H9 (cell line): ENCODE measurements at regions not wholly inside any gene's neighbourhood (a gene's known extent, or its start where the extent isn't known, plus 50 kb on each side); places are given as distances from the start of the nearest gene placed in this dataset.

ENCODE experiments used
- DNase-seq: peaks from one replicate; pipeline ENCODE4 v3.0.0-alpha.2; 2017
- H2AFZ ChIP-seq: one replicate; pipeline ENCODE4 v1.6.1; 2013; ENCODE audit warnings: mild to moderate bottlenecking, low read length, control low read depth, moderate library complexity
- H2AK5ac ChIP-seq: 2 replicates; pipeline ENCODE4 v1.6.1; 2013; ENCODE audit warnings: low read length, control low read depth, mixed read lengths; ENCODE audit not compliant: insufficient read length
- H2BK120ac ChIP-seq: one replicate; pipeline ENCODE4 v1.6.1; 2013; ENCODE audit warnings: low read depth, mild to moderate bottlenecking, low read length, control low read depth, inconsistent platforms; ENCODE audit not compliant: poor library complexity, severe bottlenecking
- H2BK12ac ChIP-seq: 2 replicates; pipeline ENCODE4 v1.6.1; 2013; ENCODE audit warnings: low read length, control low read depth, mixed read lengths, low read depth; ENCODE audit not compliant: insufficient read length
- H2BK15ac ChIP-seq: 2 replicates; pipeline ENCODE4 v1.6.1; 2013; ENCODE audit warnings: low read depth, low read length, control low read depth
- H2BK20ac ChIP-seq: one replicate; pipeline ENCODE4 v1.6.1; 2013; ENCODE audit warnings: low read depth, mild to moderate bottlenecking, low read length, control low read depth, inconsistent platforms; ENCODE audit not compliant: poor library complexity, severe bottlenecking
- H2BK5ac ChIP-seq: 2 replicates; pipeline ENCODE4 v1.6.1; 2013; ENCODE audit warnings: low read length, control low read depth, mixed read lengths; ENCODE audit not compliant: insufficient read length
- H3K14ac ChIP-seq: 2 replicates; pipeline ENCODE4 v1.6.1; 2013; ENCODE audit warnings: low read length, control low read depth; ENCODE audit not compliant: insufficient read depth
- H3K18ac ChIP-seq: 2 replicates; pipeline ENCODE4 v1.6.1; 2013; ENCODE audit warnings: low read depth, mild to moderate bottlenecking, mixed read lengths, low read length, control low read depth; ENCODE audit not compliant: insufficient read length
- H3K23ac ChIP-seq: 2 replicates; pipeline ENCODE4 v1.6.1; 2013; ENCODE audit warnings: low read length, control low read depth, mixed read lengths, low read depth; ENCODE audit not compliant: insufficient read length
- H3K23me2 ChIP-seq: 2 replicates; pipeline ENCODE4 v1.6.1; 2013; ENCODE audit warnings: low read depth, mild to moderate bottlenecking, mixed read lengths, low read length, control low read depth; ENCODE audit not compliant: insufficient read length, poor library complexity, severe bottlenecking
- H3K27ac ChIP-seq: 2 replicates; pipeline ENCODE4 v1.5.1; 2013; ENCODE audit warnings: low read length, control low read depth, mixed read lengths, low read depth; ENCODE audit not compliant: insufficient read length
- H3K27me3 ChIP-seq: 2 replicates; pipeline ENCODE4 v1.6.1; 2013; ENCODE audit warnings: low read length, control low read depth, inconsistent platforms; ENCODE audit not compliant: insufficient read depth
- H3K4ac ChIP-seq: 2 replicates; pipeline ENCODE4 v1.6.1; 2013; ENCODE audit warnings: low read depth, mild to moderate bottlenecking, control low read depth, inconsistent platforms, low read length, moderate library complexity
- H3K4me1 ChIP-seq: 2 replicates; pipeline ENCODE4 v1.6.1; 2013; ENCODE audit warnings: low read length, control low read depth, inconsistent platforms; ENCODE audit not compliant: insufficient read depth
- H3K4me2 ChIP-seq: 2 replicates; pipeline ENCODE4 v1.6.1; 2013; ENCODE audit warnings: low read length, control low read depth, mixed read lengths; ENCODE audit not compliant: insufficient read length, insufficient read depth
- H3K56ac ChIP-seq: 2 replicates; pipeline ENCODE4 v1.6.1; 2013; ENCODE audit warnings: low read depth, mild to moderate bottlenecking, mixed read lengths, low read length, control low read depth; ENCODE audit not compliant: insufficient read length
- H3K79me1 ChIP-seq: 2 replicates; pipeline ENCODE4 v1.6.1; 2013; ENCODE audit warnings: low read depth, mild to moderate bottlenecking, moderate library complexity, low read length, control low read depth, inconsistent platforms; ENCODE audit not compliant: insufficient read depth, poor library complexity, severe bottlenecking
- H3K79me2 ChIP-seq: 2 replicates; pipeline ENCODE4 v1.6.1; 2013; ENCODE audit warnings: low read length, control low read depth, inconsistent platforms; ENCODE audit not compliant: insufficient read depth
- H3K9ac ChIP-seq: 2 replicates; pipeline ENCODE4 v1.6.1; 2013; ENCODE audit warnings: low read length, control low read depth, mixed read lengths; ENCODE audit not compliant: insufficient read length; ENCODE audit errors: extremely low read depth
- H3K9me3 ChIP-seq: one replicate; pipeline ENCODE4 v1.6.1; 2013; ENCODE audit warnings: low read depth, low read length, inconsistent platforms; ENCODE audit not compliant: control insufficient read depth
- H3T11ph ChIP-seq: one replicate; pipeline ENCODE4 v1.6.1; 2013; ENCODE audit warnings: mild to moderate bottlenecking, low read length, control low read depth, inconsistent platforms
- H4K20me1 ChIP-seq: one replicate; pipeline ENCODE4 v1.6.1; 2013; ENCODE audit not compliant: control insufficient read depth, insufficient read length, insufficient read depth
- H4K5ac ChIP-seq: 2 replicates; pipeline ENCODE4 v1.6.1; 2013; ENCODE audit warnings: low read depth, mild to moderate bottlenecking, mixed read lengths, low read length, control low read depth; ENCODE audit not compliant: insufficient read length
- H4K8ac ChIP-seq: replicated peaks from 2 replicates; pipeline ENCODE4 v1.6.1; 2013; ENCODE audit warnings: low read length, control low read depth, mixed read lengths, low read depth; ENCODE audit not compliant: insufficient read length
- H4K91ac ChIP-seq: 2 replicates; pipeline ENCODE4 v1.6.1; 2013; ENCODE audit warnings: low read depth, mild to moderate bottlenecking, moderate library complexity, mixed read lengths, low read length, control low read depth; ENCODE audit not compliant: insufficient read length
- H3K27ac Mint-ChIP-seq, 3 experiments: 2 replicates in 2 of 3; 3 replicates in 1 of 3; pipeline ENCODE4 v1.8.0; 2020 to 2021; ENCODE audit warnings: mixed read lengths in 3 of 3, mild to moderate bottlenecking in 1 of 3, moderate library complexity in 1 of 3
- H3K27me3 Mint-ChIP-seq: 2 replicates; pipeline ENCODE4 v1.8.0; 2021; ENCODE audit warnings: low read depth, mild to moderate bottlenecking, moderate library complexity, mixed read lengths
- H3K36me3 Mint-ChIP-seq, 3 experiments: 2 replicates in 2 of 3; 3 replicates in 1 of 3; pipeline ENCODE4 v1.8.0; 2020 to 2021; ENCODE audit warnings: low read depth in 3 of 3, mixed read lengths in 3 of 3; ENCODE audit not compliant: insufficient read depth in 1 of 3
- H3K4me1 Mint-ChIP-seq, 2 experiments: 2 replicates each; pipeline ENCODE4 v1.8.0; 2020; ENCODE audit warnings: mixed read lengths in 2 of 2
- H3K4me3 Mint-ChIP-seq, 2 experiments: 2 replicates in 1 of 2; 3 replicates in 1 of 2; pipeline ENCODE4 v1.8.0; 2020 to 2021; ENCODE audit warnings: mild to moderate bottlenecking in 2 of 2, mixed read lengths in 2 of 2, moderate library complexity in 1 of 2
- H3K9me3 Mint-ChIP-seq, 2 experiments: 2 replicates in 1 of 2; 3 replicates in 1 of 2; pipeline ENCODE4 v1.8.0; 2020; ENCODE audit warnings: mild to moderate bottlenecking in 2 of 2, mixed read lengths in 2 of 2, moderate library complexity in 1 of 2
- WGBS: extraction: QIAGEN DNeasy Blood & Tissue Kit; methylation state at CpG from one replicate; pipeline ENCODE4 v1.1.7; 2013; ENCODE audit warnings: missing lambda C conversion rate, low lambda C conversion rate, mixed read lengths; ENCODE audit not compliant: insufficient read length; ENCODE audit errors: extremely low coverage; 5-methylcytosine and 5-hydroxymethylcytosine counted together
- TF ChIP-seq, protein P1 (sequence below): fragments of 200-600 bp; sonication (generic); conservative IDR thresholded peaks from 3 replicates; pipeline ENCODE4 v1.8.0; 2021; ENCODE audit warnings: antibody characterized with exemption, mild to moderate bottlenecking

DNA sequence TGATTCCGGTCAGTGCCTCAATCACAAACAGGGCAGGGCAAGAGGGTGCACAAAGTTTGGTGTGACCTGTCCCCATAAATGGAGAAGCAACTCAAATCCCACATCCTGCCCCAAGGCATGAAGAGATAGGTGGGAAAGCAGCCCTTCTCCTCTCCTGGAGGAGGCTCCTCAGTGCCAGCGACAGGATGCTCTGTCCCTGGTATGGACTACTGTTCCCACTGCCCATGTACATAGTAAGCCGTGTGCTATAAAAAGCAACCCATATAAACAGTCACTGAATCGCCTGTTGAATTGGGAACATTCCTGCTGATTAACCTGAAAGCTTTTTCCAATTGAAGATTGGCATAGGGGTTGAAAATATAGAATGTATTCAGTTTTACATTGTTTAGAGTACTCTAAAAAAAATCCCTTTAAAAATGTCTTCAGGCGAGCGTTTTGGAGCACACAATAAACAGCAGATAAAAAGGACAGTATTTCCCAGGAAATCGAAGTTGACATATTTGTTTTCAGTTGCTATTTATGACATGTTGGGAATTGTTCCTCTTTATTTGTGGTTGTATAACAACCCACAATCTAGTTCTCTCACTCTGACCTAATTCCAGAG, 513.9 kb downstream of the DIRAS2 start:
- no peak overlapping the region for H3K4me2 ChIP-seq
- H4K20me1 ChIP-seq = no peaks in the 10 kb centered on the region
- H2AFZ ChIP-seq = no peak overlapping the region
- H3K4me1 ChIP-seq = no peaks in the 10 kb centered on the region
- H3K4me1 Mint-ChIP-seq = peaks cover 0 to 6% of the 10 kb centered on the region in 2 experiments; a peak in 2 of 4 replicates
- H3K56ac ChIP-seq = no peak overlapping the region
- H3K36me3 Mint-ChIP-seq = peaks cover under 1 to 6% (median 3%) of the 10 kb centered on the region in 3 experiments; a peak in 5 of 7 replicates
- no peak overlapping the region; a peak in 1 of 7 replicates for H3K27ac Mint-ChIP-seq
- no CpG with 5 or more reads among the region's 7 CpGs for WGBS
- no peak overlapping the region for H2BK12ac ChIP-seq
- no peak overlapping the region for H4K8ac ChIP-seq
- H4K91ac ChIP-seq = no peak overlapping the region
- no peak overlapping the region for H3T11ph ChIP-seq
- H3K4ac ChIP-seq = no peak overlapping the region
- H2BK15ac ChIP-seq = no peak overlapping the region
- H2BK20ac ChIP-seq = no peak overlapping the region
- no peak overlapping the region for H3K9ac ChIP-seq
- H3K4me3 Mint-ChIP-seq = no peak overlapping the region
- H3K27ac ChIP-seq = no peak overlapping the region
- no peaks in the 10 kb centered on the region for H3K79me1 ChIP-seq
- no peak overlapping the region for H2BK5ac ChIP-seq
- no peak overlapping the region for H4K5ac ChIP-seq
- no peak overlapping the region for H3K23ac ChIP-seq
- H3K23me2 ChIP-seq = no peaks in the 10 kb centered on the region
- no peak overlapping the region for H3K18ac ChIP-seq
- DNase-seq = no peak
- H3K27me3 ChIP-seq = no peaks in the 10 kb centered on the region
- peaks cover 8% of the 10 kb centered on the region for H3K27me3 Mint-ChIP-seq
- no peaks in the 10 kb centered on the region for H3K79me2 ChIP-seq
- H2AK5ac ChIP-seq = no peak overlapping the region
- H2BK120ac ChIP-seq = no peak overlapping the region
- TF ChIP-seq, protein P1, sequence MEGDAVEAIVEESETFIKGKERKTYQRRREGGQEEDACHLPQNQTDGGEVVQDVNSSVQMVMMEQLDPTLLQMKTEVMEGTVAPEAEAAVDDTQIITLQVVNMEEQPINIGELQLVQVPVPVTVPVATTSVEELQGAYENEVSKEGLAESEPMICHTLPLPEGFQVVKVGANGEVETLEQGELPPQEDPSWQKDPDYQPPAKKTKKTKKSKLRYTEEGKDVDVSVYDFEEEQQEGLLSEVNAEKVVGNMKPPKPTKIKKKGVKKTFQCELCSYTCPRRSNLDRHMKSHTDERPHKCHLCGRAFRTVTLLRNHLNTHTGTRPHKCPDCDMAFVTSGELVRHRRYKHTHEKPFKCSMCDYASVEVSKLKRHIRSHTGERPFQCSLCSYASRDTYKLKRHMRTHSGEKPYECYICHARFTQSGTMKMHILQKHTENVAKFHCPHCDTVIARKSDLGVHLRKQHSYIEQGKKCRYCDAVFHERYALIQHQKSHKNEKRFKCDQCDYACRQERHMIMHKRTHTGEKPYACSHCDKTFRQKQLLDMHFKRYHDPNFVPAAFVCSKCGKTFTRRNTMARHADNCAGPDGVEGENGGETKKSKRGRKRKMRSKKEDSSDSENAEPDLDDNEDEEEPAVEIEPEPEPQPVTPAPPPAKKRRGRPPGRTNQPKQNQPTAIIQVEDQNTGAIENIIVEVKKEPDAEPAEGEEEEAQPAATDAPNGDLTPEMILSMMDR = no peak
- peaks cover 4 to 6% of the 10 kb centered on the region in 2 experiments; a peak in 4 of 5 replicates for H3K9me3 Mint-ChIP-seq
- H3K14ac ChIP-seq = no peak overlapping the region
- no peaks in the 10 kb centered on the region for H3K9me3 ChIP-seq
